ENCODE measurements at regions not wholly inside any gene's neighbourhood (a gene's known extent, or its start where the extent isn't known, plus 50 kb on each side); places are given as distances from the start of the nearest gene placed in this dataset.
"Not testable (repeated sequence)": the region's sequence is repeated elsewhere in the genome, so short reads cannot be mapped to it uniquely, and the experiment has no call there.

DNA sequence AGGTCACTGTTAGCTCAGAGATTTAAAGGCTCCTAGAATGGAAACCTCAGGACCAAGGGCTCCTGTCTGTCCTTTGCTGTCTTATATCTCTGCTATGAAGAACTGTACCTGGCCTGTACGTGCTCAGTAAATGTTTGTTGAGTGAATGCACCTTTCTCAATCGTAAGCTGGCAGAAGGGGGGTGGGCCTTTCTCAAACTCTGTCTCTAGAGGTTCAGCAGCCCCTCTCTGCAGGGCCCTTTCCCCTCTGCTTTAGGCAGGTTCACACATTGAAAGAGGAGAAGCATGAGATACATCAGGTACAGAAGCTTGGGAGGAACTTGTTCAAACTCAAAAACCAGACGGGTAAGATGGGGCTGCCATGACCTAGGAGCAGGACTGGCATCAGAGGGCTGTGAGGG lies 155.6 kb downstream of the GOLGA6L4 start:
- Histone ChIP-seq H3K4me3 (no peak overlapping the region), H3K36me3 (ENCODE audit: low read depth) (no peaks in the 10 kb centered on the region), H3K4me2 (no peak overlapping the region), H3K4me1 (replicated peaks; ENCODE audit: insufficient read depth) (no peaks in the 10 kb centered on the region), H2AFZ (no peak overlapping the region), H4K20me1 (ENCODE audit: insufficient read depth) (no peaks in the 10 kb centered on the region), H3K27ac (no peak overlapping the region), H3K9me3 (ENCODE audit: insufficient read depth, low read depth) (no peaks in the 10 kb centered on the region), H3K9me2 (ENCODE audit: insufficient read depth) (no peaks in the 10 kb centered on the region), H3F3A (ENCODE audit: insufficient read depth, low read depth) (no peaks in the 10 kb centered on the region), H3K79me2 (ENCODE audit: low read depth) (no peaks in the 10 kb centered on the region), H3K27me3 (ENCODE audit: insufficient read depth, low read depth) (no peaks in the 10 kb centered on the region)
- ChIA-PET POLR2A (ENCODE audit: unreplicated experiment) (no interaction called here), CTCF (no interaction called here)
- intact Hi-C loops (cut with micrococcal nuclease; ENCODE audit: unreplicated experiment): no loop called here
- no peak for TF ChIP-seq EZH2 (IDR thresholded peaks at IDR 0.05; ENCODE audit: low read depth)
- TF ChIP-seq, protein P1, sequence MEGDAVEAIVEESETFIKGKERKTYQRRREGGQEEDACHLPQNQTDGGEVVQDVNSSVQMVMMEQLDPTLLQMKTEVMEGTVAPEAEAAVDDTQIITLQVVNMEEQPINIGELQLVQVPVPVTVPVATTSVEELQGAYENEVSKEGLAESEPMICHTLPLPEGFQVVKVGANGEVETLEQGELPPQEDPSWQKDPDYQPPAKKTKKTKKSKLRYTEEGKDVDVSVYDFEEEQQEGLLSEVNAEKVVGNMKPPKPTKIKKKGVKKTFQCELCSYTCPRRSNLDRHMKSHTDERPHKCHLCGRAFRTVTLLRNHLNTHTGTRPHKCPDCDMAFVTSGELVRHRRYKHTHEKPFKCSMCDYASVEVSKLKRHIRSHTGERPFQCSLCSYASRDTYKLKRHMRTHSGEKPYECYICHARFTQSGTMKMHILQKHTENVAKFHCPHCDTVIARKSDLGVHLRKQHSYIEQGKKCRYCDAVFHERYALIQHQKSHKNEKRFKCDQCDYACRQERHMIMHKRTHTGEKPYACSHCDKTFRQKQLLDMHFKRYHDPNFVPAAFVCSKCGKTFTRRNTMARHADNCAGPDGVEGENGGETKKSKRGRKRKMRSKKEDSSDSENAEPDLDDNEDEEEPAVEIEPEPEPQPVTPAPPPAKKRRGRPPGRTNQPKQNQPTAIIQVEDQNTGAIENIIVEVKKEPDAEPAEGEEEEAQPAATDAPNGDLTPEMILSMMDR (conservative IDR thresholded peaks at IDR 0.05): no peak
- BruUV-seq (replicated peaks): no TSS peak
- DNase-seq: no peak

DNA sequence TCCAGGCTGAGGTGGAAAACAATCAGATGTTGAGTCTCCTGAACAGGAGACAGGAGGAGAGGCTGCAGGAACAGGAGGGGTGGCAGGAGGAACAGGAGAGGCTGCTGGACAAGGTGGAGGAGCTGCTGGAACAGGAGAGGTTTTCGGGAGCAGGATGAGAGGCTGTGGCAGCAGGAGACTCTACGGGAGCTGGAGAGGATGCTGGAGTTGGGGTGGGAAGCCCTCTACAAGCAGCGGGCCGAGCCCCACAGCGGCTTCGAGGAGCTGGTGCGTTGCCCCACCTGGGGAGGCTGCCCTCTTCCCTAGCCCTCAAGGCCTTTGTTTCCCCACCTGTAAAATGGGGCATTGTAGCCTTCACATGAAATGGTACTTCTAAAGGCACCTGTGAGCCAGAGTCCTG lies 156.4 kb downstream of the GOLGA6L4 start:
- H3K9me3 ChIP-seq (ENCODE audit: insufficient read depth, low read depth); H3K79me2 ChIP-seq (ENCODE audit: low read depth); H3K4me3 ChIP-seq; H3F3A ChIP-seq (ENCODE audit: insufficient read depth, low read depth); BruUV-seq (replicated peaks); CTCF ChIA-PET; H3K27me3 ChIP-seq (ENCODE audit: insufficient read depth, low read depth); H3K36me3 ChIP-seq (ENCODE audit: low read depth); intact Hi-C loops (cut with micrococcal nuclease; ENCODE audit: unreplicated experiment); DNase-seq; H3K4me1 ChIP-seq (replicated peaks; ENCODE audit: insufficient read depth); H4K20me1 ChIP-seq (ENCODE audit: insufficient read depth); H3K4me2 ChIP-seq; H3K9me2 ChIP-seq (ENCODE audit: insufficient read depth); H3K27ac ChIP-seq; H2AFZ ChIP-seq; POLR2A ChIA-PET (ENCODE audit: unreplicated experiment): not testable (repeated sequence)

DNA sequence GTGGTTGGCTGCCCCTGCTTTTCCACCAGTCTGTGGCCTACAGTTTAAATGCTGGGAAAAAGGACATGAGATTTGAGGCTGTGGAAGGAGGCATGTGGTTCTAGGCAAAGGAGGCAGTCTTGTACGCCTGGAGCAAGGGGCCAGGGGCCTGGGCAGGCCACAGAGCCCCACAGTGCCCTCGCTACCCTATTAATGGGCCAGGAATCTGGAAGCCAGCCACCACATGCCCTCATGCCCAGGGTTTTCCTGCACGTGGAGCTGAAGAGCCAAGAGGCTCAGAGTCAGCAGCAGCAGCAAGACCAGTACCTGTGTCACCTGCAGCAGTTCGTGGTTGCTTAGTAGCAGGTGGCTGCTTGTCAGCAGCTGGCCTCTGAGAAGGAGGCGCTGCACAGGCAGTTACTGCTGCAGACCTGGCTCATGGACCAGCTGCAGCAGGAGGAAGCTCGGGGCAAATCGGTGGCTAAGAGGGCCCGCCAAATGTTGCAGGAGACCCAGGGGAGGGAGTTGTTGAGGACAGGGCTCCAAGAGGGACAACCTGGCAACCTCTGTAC lies 157.9 kb downstream of the GOLGA6L4 start:
- intact Hi-C loops (cut with micrococcal nuclease; ENCODE audit: unreplicated experiment); H2AFZ ChIP-seq; POLR2A ChIA-PET (ENCODE audit: unreplicated experiment); H3F3A ChIP-seq (ENCODE audit: insufficient read depth, low read depth); H3K36me3 ChIP-seq (ENCODE audit: low read depth); H3K4me2 ChIP-seq; H3K9me2 ChIP-seq (ENCODE audit: insufficient read depth); H3K79me2 ChIP-seq (ENCODE audit: low read depth); H3K9me3 ChIP-seq (ENCODE audit: insufficient read depth, low read depth); H4K20me1 ChIP-seq (ENCODE audit: insufficient read depth); H3K4me1 ChIP-seq (replicated peaks; ENCODE audit: insufficient read depth); H3K4me3 ChIP-seq; CTCF ChIA-PET; H3K27me3 ChIP-seq (ENCODE audit: insufficient read depth, low read depth); BruUV-seq (replicated peaks); H3K27ac ChIP-seq; DNase-seq: not testable (repeated sequence)

DNA sequence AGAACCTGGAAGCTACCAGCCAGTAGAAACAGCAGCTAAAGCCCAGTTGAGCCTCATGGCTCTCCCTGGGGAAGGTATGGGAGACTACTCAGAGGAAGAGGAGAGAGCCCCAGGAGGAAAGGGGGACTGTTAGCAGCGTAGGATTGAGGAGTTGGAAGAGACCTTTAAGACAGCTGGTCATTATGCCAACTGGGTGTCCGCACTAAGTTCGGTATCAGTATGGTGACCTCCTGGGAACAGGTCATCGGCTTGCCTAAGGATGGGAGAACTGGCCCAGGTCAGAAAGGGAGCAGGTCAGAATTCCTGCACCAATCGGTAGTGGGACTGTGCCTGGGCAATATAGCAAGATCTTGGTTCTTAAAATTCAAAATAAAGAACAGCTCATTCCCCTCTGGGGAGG lies 158.4 kb downstream of the GOLGA6L4 start:
- H3K4me1 ChIP-seq (replicated peaks; ENCODE audit: insufficient read depth); H3F3A ChIP-seq (ENCODE audit: insufficient read depth, low read depth); POLR2A ChIA-PET (ENCODE audit: unreplicated experiment); H3K4me2 ChIP-seq; H3K27ac ChIP-seq; H3K79me2 ChIP-seq (ENCODE audit: low read depth); intact Hi-C loops (cut with micrococcal nuclease; ENCODE audit: unreplicated experiment); H2AFZ ChIP-seq; H3K9me2 ChIP-seq (ENCODE audit: insufficient read depth); H4K20me1 ChIP-seq (ENCODE audit: insufficient read depth); H3K4me3 ChIP-seq; BruUV-seq (replicated peaks); H3K27me3 ChIP-seq (ENCODE audit: insufficient read depth, low read depth); H3K9me3 ChIP-seq (ENCODE audit: insufficient read depth, low read depth); H3K36me3 ChIP-seq (ENCODE audit: low read depth); DNase-seq; CTCF ChIA-PET: not testable (repeated sequence)

DNA sequence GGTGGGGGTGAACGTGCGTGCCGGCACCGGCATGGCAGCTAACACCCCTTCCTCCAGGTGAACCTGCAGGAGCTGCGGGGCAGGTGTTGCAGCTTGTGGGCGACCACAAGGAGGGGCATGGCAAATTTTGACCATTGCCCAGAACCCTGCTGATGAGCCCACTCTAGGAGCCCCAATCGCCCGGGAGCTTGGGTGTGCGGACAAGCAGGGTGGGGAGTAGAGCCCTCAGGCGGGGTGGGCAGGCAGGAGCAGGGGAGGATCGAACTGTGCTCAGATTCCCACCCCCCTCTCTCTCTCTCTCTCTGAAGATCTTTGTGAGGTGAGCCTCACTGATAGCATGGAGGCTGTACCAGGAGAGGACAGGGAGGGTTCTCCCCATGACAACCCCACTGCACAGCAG lies 159.8 kb downstream of the GOLGA6L4 start:
- DNase-seq; H3K36me3 ChIP-seq (ENCODE audit: low read depth); H3K4me1 ChIP-seq (replicated peaks; ENCODE audit: insufficient read depth); H3K4me3 ChIP-seq; H2AFZ ChIP-seq; H4K20me1 ChIP-seq (ENCODE audit: insufficient read depth); intact Hi-C loops (cut with micrococcal nuclease; ENCODE audit: unreplicated experiment); BruUV-seq (replicated peaks); H3F3A ChIP-seq (ENCODE audit: insufficient read depth, low read depth); CTCF ChIA-PET; H3K9me2 ChIP-seq (ENCODE audit: insufficient read depth); H3K4me2 ChIP-seq; H3K9me3 ChIP-seq (ENCODE audit: insufficient read depth, low read depth); H3K27ac ChIP-seq; POLR2A ChIA-PET (ENCODE audit: unreplicated experiment); H3K79me2 ChIP-seq (ENCODE audit: low read depth): not testable (repeated sequence)
- H3K27me3 ChIP-seq (ENCODE audit: insufficient read depth, low read depth): peaks cover 16% of the 10 kb centered on the region

DNA sequence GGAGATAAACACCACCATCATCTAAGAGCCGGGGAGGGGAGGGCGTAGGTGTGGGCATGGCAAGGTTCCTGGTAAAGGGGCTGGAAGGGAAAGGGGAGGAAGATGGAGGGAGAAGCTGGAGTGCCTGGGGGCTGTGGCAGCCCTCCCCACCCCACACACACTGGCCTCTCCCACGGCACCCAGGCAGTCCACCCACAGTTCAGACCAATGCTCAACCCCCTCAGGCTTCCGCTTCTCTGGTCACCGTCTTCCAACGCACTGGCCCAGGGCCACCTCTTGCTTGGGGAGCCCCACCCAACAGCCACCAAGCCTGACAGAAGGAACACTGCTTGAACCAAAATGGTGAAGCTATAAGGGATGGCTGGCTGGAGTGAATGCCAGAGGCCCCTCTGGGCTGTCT lies 160.3 kb downstream of the GOLGA6L4 start:
- CTCF ChIA-PET; H3K27ac ChIP-seq; H3K4me1 ChIP-seq (replicated peaks; ENCODE audit: insufficient read depth); intact Hi-C loops (cut with micrococcal nuclease; ENCODE audit: unreplicated experiment); H3K9me3 ChIP-seq (ENCODE audit: insufficient read depth, low read depth); H3K36me3 ChIP-seq (ENCODE audit: low read depth); BruUV-seq (replicated peaks); H2AFZ ChIP-seq; H3K9me2 ChIP-seq (ENCODE audit: insufficient read depth); H3K4me3 ChIP-seq; H4K20me1 ChIP-seq (ENCODE audit: insufficient read depth); H3K79me2 ChIP-seq (ENCODE audit: low read depth); H3F3A ChIP-seq (ENCODE audit: insufficient read depth, low read depth); POLR2A ChIA-PET (ENCODE audit: unreplicated experiment); DNase-seq; H3K4me2 ChIP-seq: not testable (repeated sequence)
- H3K27me3 ChIP-seq (ENCODE audit: insufficient read depth, low read depth): peaks cover 21% of the 10 kb centered on the region

DNA sequence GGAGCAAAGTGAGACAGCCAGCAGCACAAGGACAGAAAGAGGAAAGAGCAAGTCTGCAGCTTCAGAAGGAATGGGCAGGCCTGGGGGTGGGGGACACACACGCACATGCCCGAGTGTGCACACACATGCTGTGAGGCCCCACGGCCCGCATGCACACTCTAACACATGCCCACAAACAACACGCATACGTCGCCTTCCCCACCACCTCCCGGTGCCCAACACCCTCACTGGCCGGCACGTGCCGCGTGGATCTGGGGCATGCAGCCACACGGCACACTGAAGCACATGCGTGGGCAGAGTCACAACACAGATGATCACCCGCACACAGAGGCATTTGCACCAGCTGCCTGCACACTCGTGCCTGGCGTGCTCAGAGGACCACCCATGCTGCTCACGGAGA lies 161.5 kb downstream of the GOLGA6L4 start:
- DNase-seq; H3F3A ChIP-seq (ENCODE audit: insufficient read depth, low read depth); CTCF ChIA-PET; BruUV-seq (replicated peaks); H3K9me3 ChIP-seq (ENCODE audit: insufficient read depth, low read depth); POLR2A ChIA-PET (ENCODE audit: unreplicated experiment); H3K79me2 ChIP-seq (ENCODE audit: low read depth); H3K4me2 ChIP-seq; H2AFZ ChIP-seq; intact Hi-C loops (cut with micrococcal nuclease; ENCODE audit: unreplicated experiment); H3K27ac ChIP-seq; H3K36me3 ChIP-seq (ENCODE audit: low read depth); H4K20me1 ChIP-seq (ENCODE audit: insufficient read depth); H3K4me1 ChIP-seq (replicated peaks; ENCODE audit: insufficient read depth); H3K9me2 ChIP-seq (ENCODE audit: insufficient read depth); H3K4me3 ChIP-seq: not testable (repeated sequence)
- H3K27me3 ChIP-seq (ENCODE audit: insufficient read depth, low read depth): peaks cover 31% of the 10 kb centered on the region
